ENCODE measurements at regions not wholly inside any gene's neighbourhood (a gene's known extent, or its start where the extent isn't known, plus 50 kb on each side); places are given as distances from the start of the nearest gene placed in this dataset.

- TF ChIP-seq CTCF (IDR thresholded peaks at IDR 0.05; ENCODE audit: low read depth, low read length, poor library complexity, severe bottlenecking) (no peak), EZH2phosphoT487 (IDR thresholded peaks at IDR 0.05; ENCODE audit: borderline replicate concordance, low read length) (no peak)
Measured at GRCh38 chr15:98442901-98443300, 205.4 kb upstream of the IGF1R start.

All from DOHH2 (cell line).